HG03432 (cell line): ENCODE measurements at regions not wholly inside any gene's neighbourhood (a gene's known extent, or its start where the extent isn't known, plus 50 kb on each side); places are given as distances from the start of the nearest gene placed in this dataset.

Source experiments
- ATAC-seq: cut with Tn5 transposase; IDR thresholded peaks from one replicate; pipeline ENCODE4 v1.9.1; 2021; ENCODE audit warnings: mild to moderate bottlenecking, moderate library complexity; ENCODE audit not compliant: unreplicated experiment

DNA sequence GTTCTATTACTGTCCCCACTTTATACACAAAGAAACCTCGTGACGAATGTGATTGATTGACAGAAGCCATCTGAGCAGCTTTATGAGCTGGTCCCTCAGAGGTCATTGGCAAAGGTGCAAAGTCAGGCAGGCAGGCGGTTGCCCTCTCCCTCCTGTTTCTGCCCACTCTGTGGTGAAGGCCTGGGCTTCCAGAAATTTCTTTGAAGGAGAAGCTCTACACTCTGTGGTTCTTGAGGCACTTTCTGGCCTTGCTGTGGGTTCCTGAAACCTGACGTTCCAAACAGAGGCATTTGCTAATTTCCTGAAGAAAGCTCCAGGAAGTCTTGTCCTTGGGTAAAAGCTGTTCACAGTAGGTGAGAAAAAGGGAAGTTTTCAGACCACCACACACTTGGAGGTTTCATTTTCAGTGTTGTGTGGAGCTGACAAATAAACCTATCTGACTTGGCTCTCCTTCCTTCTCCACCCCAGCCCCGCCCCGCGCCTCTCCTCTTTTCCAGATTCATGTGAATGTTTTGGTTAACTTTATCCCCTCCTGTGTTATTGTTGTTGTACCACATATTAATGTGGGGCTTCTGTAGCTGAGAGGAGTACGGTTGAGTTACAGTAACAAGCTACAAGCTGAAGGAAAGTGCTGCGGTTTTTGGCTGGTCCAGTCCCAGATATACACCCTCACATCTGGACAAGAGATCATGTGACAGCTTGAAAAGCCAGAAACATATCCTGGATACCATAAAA is 274.1 kb downstream of the CLIC5 start:
- ATAC-seq: peak; percentile 67

DNA sequence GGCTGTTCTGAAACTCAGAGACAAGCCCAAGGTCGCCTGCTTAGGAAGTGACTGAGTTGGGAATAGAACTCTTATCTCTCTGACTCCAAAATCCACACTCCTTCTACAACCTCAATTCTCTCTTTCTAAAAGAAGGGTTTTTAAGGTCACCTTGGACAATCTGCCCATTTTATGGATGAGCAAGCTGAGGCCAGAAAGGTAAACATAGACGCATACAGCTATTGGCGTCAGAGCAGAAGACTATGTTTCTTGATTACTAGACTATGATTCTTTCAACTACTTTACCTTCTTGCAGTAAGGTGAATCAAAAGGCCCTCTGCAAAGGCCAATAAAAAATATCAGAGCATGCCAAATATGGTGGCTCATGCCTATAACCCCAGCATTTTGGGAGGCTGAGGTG is 276.6 kb downstream of the CLIC5 start:
- no peak for ATAC-seq

DNA sequence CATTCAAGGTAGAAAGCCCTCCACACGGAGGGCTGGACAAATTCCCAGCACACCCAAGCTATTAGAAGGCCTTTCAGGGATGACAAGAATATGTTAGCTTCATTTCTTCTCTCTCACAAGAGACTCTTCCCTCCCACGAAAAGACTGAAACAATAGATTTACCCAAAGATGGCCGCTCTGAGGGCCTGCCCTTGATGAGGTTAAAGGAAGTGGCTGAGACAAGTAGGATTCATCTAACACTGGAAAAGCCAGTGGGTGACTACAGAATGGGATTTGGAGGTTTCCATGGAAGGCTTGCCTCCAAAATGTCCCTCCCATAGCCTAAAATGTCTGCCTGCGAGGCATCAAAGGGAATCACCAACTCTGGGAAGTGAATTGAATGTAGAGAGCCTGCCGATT is 277.6 kb downstream of the CLIC5 start:
- no peak for ATAC-seq

DNA sequence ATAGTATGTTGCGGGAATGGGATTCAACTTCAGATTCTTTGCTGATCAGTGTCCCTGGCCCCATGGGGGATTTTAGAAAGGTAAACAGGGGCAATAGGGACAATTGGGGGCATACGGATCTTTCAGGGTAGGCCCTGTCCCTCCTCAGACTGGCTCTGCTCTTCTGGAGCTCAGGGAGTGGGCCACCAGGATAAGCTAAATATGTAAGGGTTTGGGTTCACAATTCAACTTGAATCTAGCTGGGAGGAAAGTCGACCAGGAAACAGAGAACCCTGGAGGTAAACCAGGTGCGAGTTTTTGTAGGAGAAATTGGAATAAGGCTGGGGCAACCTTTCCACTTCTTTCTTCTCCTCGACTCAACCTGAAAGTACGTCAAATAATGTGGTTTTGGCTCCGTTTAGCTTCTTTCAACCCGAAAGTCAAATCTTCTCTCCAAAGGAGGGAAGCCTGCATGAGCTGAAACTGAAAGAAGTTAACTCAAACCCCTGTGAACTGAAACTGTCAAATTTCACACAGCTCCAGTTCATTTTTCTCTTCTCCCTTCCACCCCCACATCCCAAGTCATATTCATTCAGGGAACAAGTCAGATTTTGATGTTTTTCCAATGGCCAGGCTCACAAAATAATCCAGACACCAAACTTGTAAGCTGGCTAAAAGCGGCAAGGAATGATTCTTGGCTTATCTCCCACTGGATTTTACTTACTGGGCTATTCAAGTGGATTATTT is 278.2 kb downstream of the CLIC5 start:
- peak; percentile 79 for ATAC-seq

DNA sequence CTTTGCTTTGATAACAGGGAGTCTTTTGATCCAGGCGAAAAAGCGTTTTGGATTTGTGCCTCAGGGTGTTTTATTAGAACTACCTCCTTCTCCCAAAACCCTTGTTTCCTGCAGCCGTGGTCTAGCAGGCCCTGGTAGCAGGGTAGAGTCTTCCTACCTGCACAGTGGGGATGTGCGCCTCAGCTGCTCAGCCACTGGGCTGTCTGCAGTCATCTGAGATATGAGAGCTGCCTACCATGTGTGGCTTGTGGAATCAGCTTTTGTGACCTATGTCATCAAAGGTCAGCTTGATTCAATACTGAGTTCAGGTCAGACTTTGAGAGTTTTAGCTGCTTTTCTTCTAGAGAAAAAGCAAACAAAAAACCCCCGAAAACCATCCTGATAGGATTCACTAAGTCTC is 279.5 kb downstream of the CLIC5 start:
- no peak for ATAC-seq

DNA sequence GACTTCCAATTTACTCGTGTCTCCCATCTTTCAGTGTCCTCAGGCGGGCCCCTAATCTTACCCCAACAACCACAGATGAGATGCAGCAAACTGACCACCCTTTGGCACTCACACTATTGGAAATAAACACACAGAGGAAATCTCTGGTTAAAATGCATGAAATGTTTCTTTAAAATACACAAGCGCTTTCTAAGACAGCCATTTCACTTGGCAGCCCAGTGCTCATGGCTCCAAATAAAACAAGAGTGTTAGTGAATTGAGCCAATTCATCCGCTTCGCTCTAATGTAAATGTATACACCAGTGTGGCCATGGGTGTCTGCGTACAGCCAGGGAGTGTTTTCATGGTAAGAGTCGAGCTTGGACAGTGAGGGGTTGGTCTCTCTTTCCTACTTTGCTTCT is 282.9 kb downstream of the CLIC5 start:
- no peak for ATAC-seq

DNA sequence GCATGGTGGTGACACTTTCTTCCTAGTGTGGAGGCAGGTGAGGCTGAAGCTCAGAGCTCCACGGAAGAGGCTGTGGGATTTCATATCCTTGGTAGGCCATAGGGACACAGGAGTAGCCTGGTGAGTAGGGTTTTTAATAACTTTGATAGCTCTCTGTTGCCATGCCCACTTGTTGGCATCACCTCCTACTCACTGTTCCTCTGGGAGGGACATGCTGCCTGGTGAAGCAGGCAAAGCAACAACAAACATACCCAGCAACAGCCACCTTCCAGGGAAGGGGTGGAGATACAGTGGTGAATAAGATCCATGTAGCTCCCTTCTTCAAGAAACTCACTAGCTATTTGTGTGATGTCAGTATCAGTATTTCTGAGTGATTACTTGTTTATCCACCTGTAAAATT is 285.4 kb downstream of the CLIC5 start:
- ATAC-seq: no peak

DNA sequence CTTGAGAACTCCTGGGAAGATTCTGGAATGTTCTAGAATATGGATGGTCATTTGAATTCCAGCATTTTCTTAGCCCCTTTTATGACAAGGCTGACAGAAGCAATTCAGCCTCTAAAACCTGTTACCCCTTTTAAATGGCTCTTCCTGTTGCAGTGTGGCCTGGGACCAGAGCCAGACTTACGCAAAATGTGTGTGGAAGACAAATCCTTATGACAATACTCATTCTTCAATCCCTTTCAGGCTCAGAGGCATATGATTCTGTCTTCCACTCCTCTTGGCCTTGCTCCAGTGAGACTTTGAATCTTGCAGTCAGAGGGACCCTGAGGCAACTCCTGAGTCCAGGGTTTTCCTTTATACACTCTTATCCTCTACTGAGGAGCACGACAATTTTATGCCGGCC is 287.0 kb downstream of the CLIC5 start:
- ATAC-seq: no peak

DNA sequence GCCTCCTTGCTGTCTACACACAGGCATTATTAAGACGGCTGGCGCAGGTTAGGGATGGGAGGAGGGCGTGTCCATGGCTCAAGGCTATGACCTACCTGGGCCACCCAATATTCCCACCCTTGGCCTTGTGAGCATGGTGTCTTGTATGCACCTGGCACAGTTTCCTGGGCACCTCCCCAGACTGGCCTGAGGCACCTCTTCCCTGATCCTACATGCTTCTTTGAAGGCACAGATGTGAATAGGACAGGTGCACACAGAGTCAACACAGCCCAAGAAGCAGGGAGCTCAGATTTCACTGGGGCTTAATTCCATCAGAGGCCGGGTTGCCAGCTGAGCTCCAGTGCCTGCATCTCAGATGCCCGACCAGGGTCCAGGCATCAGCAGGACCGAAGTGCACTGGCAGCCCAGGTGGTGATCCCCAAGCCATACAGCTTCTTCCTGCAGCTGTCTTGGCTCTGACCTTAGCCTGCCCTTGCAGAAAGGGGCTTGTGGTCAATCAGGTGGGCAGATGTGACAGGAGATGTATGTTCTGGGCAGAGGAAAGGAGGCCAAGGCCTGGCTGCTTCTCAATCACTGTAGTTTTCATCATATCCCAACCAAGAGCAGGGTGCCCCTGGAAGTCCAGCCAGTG is 287.7 kb downstream of the CLIC5 start:
- no peak for ATAC-seq

DNA sequence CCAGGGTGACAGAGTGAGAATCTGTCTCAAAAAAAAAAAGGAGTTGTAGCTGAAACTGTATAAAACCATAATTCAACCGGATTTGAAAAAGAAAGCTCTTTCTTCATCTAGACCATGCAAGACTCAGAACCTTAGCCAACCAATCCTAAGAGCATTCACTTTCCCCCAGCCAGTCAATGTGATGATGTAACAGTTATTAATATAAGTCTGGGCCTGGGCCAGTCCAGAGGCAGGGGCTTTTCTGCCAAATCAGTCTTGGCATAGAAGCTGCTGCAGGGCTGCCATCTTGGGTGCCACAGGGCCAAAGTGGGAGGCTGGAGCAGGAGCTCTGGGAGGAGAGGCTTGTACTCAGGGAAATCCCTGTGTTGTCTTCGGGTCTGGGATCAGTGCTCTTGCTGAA is 288.4 kb downstream of the CLIC5 start:
- ATAC-seq: no peak

DNA sequence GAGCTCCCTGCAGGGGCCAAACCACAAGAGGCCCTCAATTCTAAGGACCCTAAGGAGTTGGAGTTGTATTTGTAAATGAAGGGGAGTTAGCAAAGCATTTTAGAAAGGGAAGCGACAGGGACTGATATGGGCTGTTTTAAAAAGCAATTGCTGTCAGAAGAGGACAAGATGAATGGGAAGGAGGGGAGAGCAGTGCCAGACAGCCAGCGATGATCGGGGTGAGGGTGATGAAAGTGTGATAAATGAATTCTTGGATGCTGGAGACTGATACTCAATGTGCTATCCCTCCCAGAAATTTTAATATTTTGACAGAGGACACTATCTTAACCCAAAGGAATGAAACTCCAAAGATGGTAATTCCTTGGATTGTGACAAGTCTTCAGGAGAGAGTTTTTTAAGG is 289.2 kb downstream of the CLIC5 start:
- ATAC-seq: no peak

DNA sequence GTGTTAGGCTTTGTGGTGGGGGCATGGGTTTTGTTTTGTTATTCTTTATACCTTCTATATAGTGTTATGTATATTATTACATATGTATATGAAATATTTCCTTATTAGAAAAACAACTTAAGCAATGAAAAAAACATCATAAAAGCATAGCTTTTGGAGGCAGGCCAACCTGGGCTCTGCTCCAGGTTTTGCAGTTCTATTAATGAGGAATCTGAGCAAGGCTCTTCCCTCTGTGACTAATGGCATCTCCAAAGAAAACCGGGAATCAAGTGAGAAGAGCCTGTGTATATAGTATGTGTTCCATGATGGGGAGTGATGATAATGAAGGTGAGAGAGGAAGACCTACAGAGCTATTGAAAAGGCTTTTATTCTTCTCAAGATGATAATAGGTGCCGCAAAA is 291.1 kb downstream of the CLIC5 start:
- no peak for ATAC-seq

DNA sequence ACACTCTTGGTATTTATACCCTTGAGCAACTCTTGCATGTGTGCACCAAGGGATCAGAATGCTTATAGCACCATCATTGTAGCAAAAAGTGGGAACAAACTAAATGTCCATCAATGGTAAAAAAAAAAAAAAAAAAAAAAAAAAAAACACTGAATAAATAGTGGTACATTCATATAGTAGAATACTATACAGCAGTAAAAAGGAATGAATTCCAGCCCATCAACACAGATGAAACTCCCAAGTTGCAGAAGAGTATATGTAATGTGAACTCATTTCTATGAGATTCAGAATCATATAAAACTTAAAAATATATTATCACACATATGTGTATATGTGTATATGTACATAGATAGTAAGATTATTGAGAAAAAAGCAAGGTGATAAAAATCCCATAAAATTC is 291.6 kb downstream of the CLIC5 start:
- no peak for ATAC-seq

DNA sequence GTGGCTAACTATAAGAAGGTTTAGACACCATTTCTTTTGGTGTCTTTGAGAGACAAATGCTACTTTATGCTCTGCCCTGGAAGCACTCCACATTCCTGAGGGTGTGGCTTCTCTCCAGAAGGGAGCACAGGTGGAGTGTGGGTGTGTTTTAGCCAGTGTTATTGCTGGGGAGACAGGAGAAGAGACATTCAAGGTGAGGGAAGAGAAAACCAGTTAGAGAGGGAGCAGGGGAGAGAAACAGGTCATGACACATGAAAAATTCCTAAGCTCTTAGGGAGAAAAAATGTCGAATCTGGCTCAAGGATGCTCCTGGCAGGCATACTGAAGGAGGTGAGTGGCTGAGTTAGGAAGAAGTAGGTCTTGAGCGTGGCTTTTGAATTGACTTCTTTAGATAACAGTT is 292.8 kb downstream of the CLIC5 start:
- ATAC-seq: no peak

DNA sequence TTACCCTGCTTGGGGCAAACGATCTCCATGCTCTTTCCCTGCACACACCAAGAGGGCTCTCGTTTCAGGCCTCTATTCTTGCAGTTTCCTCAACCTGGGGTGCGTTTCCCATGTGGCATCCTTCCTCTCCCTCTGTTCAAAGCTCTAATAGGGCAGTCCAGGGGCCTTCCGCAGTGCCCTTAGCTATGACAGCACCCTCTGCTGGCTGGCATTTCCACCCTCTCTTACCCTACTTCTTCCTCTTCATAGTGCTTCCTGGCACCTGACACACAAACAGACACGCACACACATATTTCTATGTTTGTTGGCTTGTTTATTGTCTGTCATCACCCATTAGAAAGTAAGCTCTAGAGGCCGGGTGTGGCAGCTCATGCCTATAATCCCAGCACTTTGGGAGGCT is 294.0 kb downstream of the CLIC5 start:
- ATAC-seq: no peak

DNA sequence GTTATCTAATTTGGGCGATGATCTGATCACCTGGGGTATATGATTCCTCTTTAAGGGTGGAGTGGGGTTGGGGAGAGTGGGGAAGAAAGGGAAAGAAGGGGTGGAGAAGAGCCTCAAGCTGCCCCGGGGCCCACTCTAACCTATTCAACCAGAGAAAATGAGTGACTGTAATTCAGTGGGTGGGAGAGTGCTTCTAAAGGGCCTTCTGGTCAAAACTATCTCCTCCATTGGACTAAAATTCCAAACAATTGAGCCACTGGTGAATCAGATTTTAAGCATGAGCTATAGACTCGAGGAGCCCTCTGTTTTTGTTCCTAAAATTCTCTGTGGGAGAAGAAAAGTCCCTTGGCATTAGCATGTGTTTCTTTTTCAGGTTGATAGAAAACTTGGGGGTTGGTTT is 296.8 kb downstream of the CLIC5 start:
- ATAC-seq: no peak

DNA sequence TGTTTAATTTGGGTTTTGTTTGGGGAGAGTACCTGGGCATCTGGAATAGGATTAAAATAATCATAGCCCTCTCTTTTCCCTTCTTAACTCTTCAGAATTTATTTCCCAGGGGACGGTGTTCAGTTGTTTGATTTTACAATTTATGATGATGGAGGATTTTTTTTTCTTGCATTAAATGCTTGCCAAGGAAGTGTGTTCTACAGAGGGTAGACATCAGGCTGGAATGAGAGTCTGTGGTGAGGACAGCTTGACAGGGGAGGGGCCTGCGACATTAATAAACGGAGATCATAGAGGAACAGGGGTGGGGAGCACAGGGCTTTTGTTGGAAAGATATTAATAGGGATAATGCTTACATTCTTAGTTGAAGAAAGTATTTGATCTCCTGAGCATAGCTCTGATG is 297.5 kb downstream of the CLIC5 start:
- no peak for ATAC-seq

DNA sequence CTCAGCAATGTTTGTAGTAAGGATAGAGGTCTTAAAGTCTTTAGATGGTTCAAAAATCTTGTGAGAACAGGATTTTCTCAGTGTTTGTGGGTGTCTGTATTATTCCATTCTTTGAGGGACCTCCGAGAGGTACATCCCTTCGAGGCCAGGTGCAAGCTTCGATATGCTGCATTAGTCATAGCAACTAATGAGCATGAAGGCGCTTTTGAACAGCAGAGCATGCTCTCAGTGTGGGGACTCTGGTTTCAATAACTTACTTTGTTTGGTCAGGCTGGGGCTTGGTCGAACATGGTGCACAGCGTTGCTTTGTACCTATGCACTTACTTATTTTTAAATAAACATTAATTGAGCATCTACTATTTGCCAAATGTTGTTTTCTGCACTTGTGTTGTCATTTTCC is 297.9 kb downstream of the CLIC5 start:
- ATAC-seq: no peak

DNA sequence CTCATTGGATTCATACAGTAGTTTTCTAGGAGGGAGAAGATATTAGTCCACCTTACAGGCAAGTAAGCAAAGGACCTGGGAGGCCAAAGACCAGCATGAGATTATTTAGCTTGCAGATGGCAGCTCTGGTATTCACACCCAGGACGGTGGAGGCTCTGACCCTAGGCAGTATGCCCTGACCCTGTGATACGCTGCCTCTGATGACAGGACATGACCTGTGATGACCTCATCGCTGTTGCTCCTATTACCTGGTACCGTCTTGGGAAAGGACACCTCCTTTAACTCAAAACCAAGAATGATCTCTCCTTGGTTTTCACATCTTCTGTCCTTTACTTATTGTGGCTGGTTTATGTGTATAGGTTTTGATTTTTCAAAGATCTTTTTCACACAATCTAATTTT is 298.6 kb downstream of the CLIC5 start:
- no peak for ATAC-seq

DNA sequence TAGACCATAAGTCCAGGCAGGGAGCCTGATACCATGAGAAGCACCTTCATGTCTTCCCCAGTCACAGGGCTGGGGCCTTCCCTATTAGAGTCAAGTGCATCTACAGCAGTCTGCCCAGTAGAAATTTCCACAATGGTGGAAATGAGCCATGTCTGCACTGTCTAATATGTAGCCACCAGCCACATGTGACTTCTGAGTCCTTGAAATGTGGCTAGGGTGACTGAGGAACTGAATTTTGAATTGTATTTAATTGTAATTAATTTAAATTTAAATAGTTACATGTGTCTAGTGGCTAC is 300.2 kb downstream of the CLIC5 start:
- no peak for ATAC-seq

DNA sequence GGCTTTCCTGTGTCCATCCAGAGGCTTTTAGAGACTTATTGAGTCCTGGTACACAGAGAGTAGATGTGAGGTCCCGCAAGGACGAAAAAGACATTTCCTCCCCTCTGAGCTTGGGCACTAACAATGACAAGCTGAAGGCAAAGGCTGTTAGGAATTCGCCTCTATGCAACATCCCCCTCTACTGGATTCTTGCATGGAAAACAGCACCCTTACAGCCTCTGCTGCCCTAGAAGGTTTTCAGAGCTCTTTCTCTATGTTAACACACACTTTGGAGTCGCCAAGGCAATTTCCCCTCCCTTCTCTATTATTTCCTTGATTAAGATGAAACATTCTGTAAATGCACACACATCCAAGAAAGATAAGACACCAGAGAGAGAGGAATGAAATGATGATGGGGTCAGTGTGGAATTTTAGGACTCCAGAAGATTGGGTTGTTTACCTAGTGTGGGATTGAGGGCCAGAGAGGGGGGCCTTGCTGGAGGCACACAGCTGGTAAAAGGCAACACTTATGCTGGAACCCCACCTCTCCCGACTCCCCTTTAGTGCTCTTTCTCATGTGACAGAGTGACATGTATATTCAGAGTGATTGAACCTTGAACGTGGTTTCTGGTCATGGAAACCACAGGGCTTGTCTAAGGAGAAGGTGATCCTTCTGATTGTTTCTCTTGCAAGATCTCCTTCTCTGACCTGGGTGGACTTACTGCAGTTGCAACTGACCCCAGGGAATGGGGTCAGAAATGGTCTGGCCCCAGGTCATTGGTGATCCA is 300.7 kb downstream of the CLIC5 start:
- ATAC-seq: peak; percentile 36
